Liver (tissue), 8 donors: ENCODE measurements at regions not wholly inside any gene's neighbourhood (a gene's known extent, or its start where the extent isn't known, plus 50 kb on each side); places are given as distances from the start of the nearest gene placed in this dataset.
A peak's percentile ranks its signal among the peaks of the same experiment; 100 is the strongest.

Experiments used
- DNase-seq: peaks from one replicate; pipeline ENCODE4 v3.0.0-alpha.2; 2017; ENCODE audit warnings: low spot score
- H3K27ac ChIP-seq, 2 donors: one replicate each; pipeline ENCODE4 v1.7.0; 2013; ENCODE audit warnings: inconsistent platforms in 2 of 2, low read length in 2 of 2, control low read depth in 1 of 2, low read depth in 1 of 2, mild to moderate bottlenecking in 1 of 2
- H3K27me3 ChIP-seq, 4 donors: one replicate each; pipeline versions ENCODE4 v1.6.1 to v1.7.0; 2013; ENCODE audit warnings: low read length in 3 of 4, inconsistent platforms in 1 of 4, mild to moderate bottlenecking in 1 of 4, moderate library complexity in 1 of 4; ENCODE audit not compliant: control insufficient read depth in 4 of 4, insufficient read depth in 4 of 4
- H3K36me3 ChIP-seq, 4 donors: one replicate each; pipeline versions ENCODE4 v1.6.1 to v1.7.0; 2013; ENCODE audit warnings: low read length in 3 of 4, mild to moderate bottlenecking in 3 of 4, low read depth in 1 of 4, moderate library complexity in 1 of 4; ENCODE audit not compliant: control insufficient read depth in 4 of 4, insufficient read depth in 3 of 4
- H3K4me1 ChIP-seq, 4 donors: one replicate each; pipeline versions ENCODE4 v1.6.1 to v1.7.0; 2013; ENCODE audit warnings: low read length in 3 of 4, mild to moderate bottlenecking in 3 of 4, moderate library complexity in 1 of 4; ENCODE audit not compliant: control insufficient read depth in 4 of 4, insufficient read depth in 4 of 4
- H3K4me3 ChIP-seq, 3 donors: one replicate each; pipeline versions ENCODE4 v1.6.1 to v1.7.0; 2013; ENCODE audit warnings: low read length in 3 of 3, control low read depth in 1 of 3, low read depth in 1 of 3, mild to moderate bottlenecking in 1 of 3
- H3K9ac ChIP-seq, 2 donors: one replicate each; pipeline ENCODE4 v1.7.0; 2013; ENCODE audit warnings: low read length in 2 of 2, mild to moderate bottlenecking in 2 of 2, moderate library complexity in 2 of 2, control low read depth in 1 of 2, low read depth in 1 of 2
- H3K9me3 ChIP-seq, 4 donors: one replicate each; pipeline versions ENCODE4 v1.6.1 to v1.7.0; 2013; ENCODE audit warnings: low read length in 3 of 4; ENCODE audit not compliant: control insufficient read depth in 4 of 4
- ATF3 ChIP-seq: IDR thresholded peaks from 2 replicates; pipeline ENCODE4 v1.6.1; 2016; ENCODE audit warnings: antibody characterized with exemption
- EGR1 ChIP-seq, 2 donors: IDR thresholded peaks; 2 replicates each; pipeline ENCODE4 v1.6.1; 2016 to 2018; ENCODE audit warnings: antibody characterized with exemption in 2 of 2, low read depth in 2 of 2
- FOXA1 ChIP-seq: IDR thresholded peaks from 2 replicates; pipeline ENCODE4 v1.6.1; 2016; ENCODE audit warnings: antibody characterized with exemption
- FOXA2 ChIP-seq: IDR thresholded peaks from 2 replicates; pipeline ENCODE4 v1.6.1; 2016; ENCODE audit warnings: antibody characterized with exemption
- GABPA ChIP-seq, 2 donors: IDR thresholded peaks in 1 of 2; conservative IDR thresholded peaks in 1 of 2; 2 replicates each; pipeline ENCODE4 v1.6.1; 2016; ENCODE audit warnings: antibody characterized with exemption in 2 of 2, mild to moderate bottlenecking in 1 of 2, moderate library complexity in 1 of 2
- HNF4A ChIP-seq, 2 donors: conservative IDR thresholded peaks; 2 replicates each; pipeline ENCODE4 v1.6.1; 2016; ENCODE audit warnings: antibody characterized with exemption in 2 of 2, mild to moderate bottlenecking in 2 of 2
- HNF4G ChIP-seq: IDR thresholded peaks from 2 replicates; pipeline ENCODE4 v1.6.1; 2016; ENCODE audit warnings: antibody characterized with exemption
- JUND ChIP-seq, 2 donors: IDR thresholded peaks; 2 replicates each; pipeline ENCODE4 v1.6.1; 2016; ENCODE audit warnings: antibody characterized with exemption in 2 of 2
- NR2F2 ChIP-seq: IDR thresholded peaks from 2 replicates; pipeline ENCODE4 v1.6.1; 2016; ENCODE audit warnings: antibody characterized with exemption
- RAD21 ChIP-seq, 2 donors: IDR thresholded peaks; 2 replicates each; pipeline ENCODE4 v1.6.1; 2016; ENCODE audit warnings: antibody characterized with exemption in 2 of 2, mild to moderate bottlenecking in 2 of 2
- REST ChIP-seq: IDR thresholded peaks from 2 replicates; pipeline ENCODE4 v1.6.1; 2016; ENCODE audit warnings: antibody characterized with exemption, mild to moderate bottlenecking
- RXRA ChIP-seq, 2 donors: IDR thresholded peaks; 2 replicates each; pipeline ENCODE4 v1.6.1; 2017 to 2018; ENCODE audit warnings: antibody characterized with exemption in 2 of 2, mild to moderate bottlenecking in 1 of 2
- SP1 ChIP-seq: IDR thresholded peaks from 2 replicates; pipeline ENCODE4 v1.6.1; 2018; ENCODE audit warnings: antibody characterized with exemption, mild to moderate bottlenecking
- TAF1 ChIP-seq: conservative IDR thresholded peaks from 2 replicates; pipeline ENCODE4 v1.6.1; 2016; ENCODE audit warnings: antibody characterized with exemption, mild to moderate bottlenecking
- YY1 ChIP-seq: IDR thresholded peaks from 2 replicates; pipeline ENCODE4 v1.6.1; 2016; ENCODE audit warnings: antibody characterized with exemption, mild to moderate bottlenecking
- WGBS: extraction: QIAGEN DNeasy Blood & Tissue Kit; methylation state at CpG from one replicate; pipeline ENCODE4 v1.1.7; 2013; 5-methylcytosine and 5-hydroxymethylcytosine counted together
- TF ChIP-seq, protein P1 (sequence below): fragments of 150-350 bp; IDR thresholded peaks from 2 replicates; pipeline ENCODE4 v1.5.1; 2017; ENCODE audit warnings: improper control_type of control experiment, low read depth, low read length; ENCODE audit not compliant: missing input control
- TF ChIP-seq, protein P2 (sequence below): IDR thresholded peaks from 2 replicates; pipeline ENCODE4 v1.6.1; 2016; ENCODE audit warnings: antibody characterized with exemption
- TF ChIP-seq, protein P3 (sequence below): IDR thresholded peaks from 2 replicates; pipeline ENCODE4 v1.6.1; 2016; ENCODE audit warnings: antibody characterized with exemption
- donor health status: healthy.
- donor health status: healthy.
- donor health status: healthy.
- donor health status: healthy.
- donor health status: healthy.

- Histone ChIP-seq H3K4me1 (no peaks in the 10 kb centered on the region), H3K9me3 (no peaks in the 10 kb centered on the region), H3K36me3 (no peaks in the 10 kb centered on the region), H3K9ac (no peak overlapping the region), H3K27ac (no peak overlapping the region), H3K27me3 (peaks cover 0 to 5% (median 0%) of the 10 kb centered on the region in 4 donors), H3K4me3 (no peak overlapping the region)
- TF ChIP-seq RAD21 (IDR thresholded peaks at IDR 0.05) = peak; percentile 50 to 73
- no peak for TF ChIP-seq YY1
- no peak for TF ChIP-seq EGR1 (IDR thresholded peaks at IDR 0.05; ENCODE audit: low read depth in 2 of 2)
- TF ChIP-seq HNF4A (conservative IDR thresholded peaks at IDR 0.05) = no peak
- no peak for TF ChIP-seq RXRA (IDR thresholded peaks at IDR 0.05)
- TF ChIP-seq, protein P1, sequence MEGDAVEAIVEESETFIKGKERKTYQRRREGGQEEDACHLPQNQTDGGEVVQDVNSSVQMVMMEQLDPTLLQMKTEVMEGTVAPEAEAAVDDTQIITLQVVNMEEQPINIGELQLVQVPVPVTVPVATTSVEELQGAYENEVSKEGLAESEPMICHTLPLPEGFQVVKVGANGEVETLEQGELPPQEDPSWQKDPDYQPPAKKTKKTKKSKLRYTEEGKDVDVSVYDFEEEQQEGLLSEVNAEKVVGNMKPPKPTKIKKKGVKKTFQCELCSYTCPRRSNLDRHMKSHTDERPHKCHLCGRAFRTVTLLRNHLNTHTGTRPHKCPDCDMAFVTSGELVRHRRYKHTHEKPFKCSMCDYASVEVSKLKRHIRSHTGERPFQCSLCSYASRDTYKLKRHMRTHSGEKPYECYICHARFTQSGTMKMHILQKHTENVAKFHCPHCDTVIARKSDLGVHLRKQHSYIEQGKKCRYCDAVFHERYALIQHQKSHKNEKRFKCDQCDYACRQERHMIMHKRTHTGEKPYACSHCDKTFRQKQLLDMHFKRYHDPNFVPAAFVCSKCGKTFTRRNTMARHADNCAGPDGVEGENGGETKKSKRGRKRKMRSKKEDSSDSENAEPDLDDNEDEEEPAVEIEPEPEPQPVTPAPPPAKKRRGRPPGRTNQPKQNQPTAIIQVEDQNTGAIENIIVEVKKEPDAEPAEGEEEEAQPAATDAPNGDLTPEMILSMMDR = peak; percentile 59
- peak; percentile 56 for DNase-seq
- WGBS = 18% methylated on average over 9 of the region's 9 CpGs
These were observed 92.7 kb upstream of the GPR26 start for GRCh38 chr10:123573236-123574108.

DNA sequence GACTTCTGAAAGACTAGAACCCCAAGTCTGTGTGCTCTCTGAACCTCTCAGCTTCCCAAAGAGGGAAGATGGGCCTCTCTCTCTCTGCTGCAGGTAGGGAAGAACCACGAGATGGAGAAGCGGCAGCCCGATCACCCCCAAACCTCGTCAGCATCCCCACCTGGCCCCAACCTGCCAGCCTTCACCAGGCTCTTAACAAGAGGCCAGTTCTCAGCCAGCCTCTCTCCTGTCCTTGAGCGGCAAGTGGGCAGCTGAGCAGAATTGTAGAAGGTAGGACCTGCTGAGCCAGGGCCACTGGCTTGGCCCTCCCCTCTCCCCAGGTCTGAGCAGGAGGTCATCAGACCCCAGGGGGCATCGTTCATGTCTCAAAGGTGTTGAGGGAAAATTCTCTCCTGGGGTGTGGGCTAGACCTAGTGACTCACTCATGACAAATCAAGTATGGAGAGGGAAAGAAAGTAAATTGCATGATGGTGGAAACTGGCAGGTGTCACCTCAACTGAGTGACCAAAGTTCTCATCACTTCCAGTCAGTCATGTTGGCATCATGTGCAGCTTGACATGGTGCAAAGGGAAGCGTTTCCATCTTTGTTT, 92.0 kb upstream of the GPR26 start:
- no peaks in the 10 kb centered on the region for H3K36me3 ChIP-seq
- H3K9ac ChIP-seq = no peak overlapping the region
- H3K9me3 ChIP-seq = no peaks in the 10 kb centered on the region
- DNase-seq = no peak
- no peak overlapping the region for H3K27ac ChIP-seq
- no peak for TF ChIP-seq ATF3
- no peak for TF ChIP-seq JUND (IDR thresholded peaks at IDR 0.05)
- TF ChIP-seq RXRA (IDR thresholded peaks at IDR 0.05) = no peak
- TF ChIP-seq RAD21 (IDR thresholded peaks at IDR 0.05) = no peak
- TF ChIP-seq NR2F2 = no peak
- TF ChIP-seq, protein P2, sequence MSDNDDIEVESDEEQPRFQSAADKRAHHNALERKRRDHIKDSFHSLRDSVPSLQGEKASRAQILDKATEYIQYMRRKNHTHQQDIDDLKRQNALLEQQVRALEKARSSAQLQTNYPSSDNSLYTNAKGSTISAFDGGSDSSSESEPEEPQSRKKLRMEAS = no peak
- TF ChIP-seq HNF4G = no peak
- no peak for TF ChIP-seq FOXA2
- TF ChIP-seq, protein P3, sequence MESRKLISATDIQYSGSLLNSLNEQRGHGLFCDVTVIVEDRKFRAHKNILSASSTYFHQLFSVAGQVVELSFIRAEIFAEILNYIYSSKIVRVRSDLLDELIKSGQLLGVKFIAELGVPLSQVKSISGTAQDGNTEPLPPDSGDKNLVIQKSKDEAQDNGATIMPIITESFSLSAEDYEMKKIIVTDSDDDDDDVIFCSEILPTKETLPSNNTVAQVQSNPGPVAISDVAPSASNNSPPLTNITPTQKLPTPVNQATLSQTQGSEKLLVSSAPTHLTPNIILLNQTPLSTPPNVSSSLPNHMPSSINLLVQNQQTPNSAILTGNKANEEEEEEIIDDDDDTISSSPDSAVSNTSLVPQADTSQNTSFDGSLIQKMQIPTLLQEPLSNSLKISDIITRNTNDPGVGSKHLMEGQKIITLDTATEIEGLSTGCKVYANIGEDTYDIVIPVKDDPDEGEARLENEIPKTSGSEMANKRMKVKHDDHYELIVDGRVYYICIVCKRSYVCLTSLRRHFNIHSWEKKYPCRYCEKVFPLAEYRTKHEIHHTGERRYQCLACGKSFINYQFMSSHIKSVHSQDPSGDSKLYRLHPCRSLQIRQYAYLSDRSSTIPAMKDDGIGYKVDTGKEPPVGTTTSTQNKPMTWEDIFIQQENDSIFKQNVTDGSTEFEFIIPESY = no peak
- TF ChIP-seq FOXA1 = no peak
- TF ChIP-seq SP1 = no peak
- TF ChIP-seq TAF1 = no peak
- TF ChIP-seq REST = no peak
- TF ChIP-seq YY1 = no peak
- TF ChIP-seq, protein P1 = no peak
- no peak for TF ChIP-seq HNF4A (conservative IDR thresholded peaks at IDR 0.05)
- no peak for TF ChIP-seq GABPA (IDR thresholded peaks at IDR 0.05 in 1 of 2, conservative IDR thresholded peaks at IDR 0.05 in 1 of 2)
- no peak for TF ChIP-seq EGR1 (IDR thresholded peaks at IDR 0.05; ENCODE audit: low read depth in 2 of 2)
- WGBS = 63% methylated on average over 7 of the region's 7 CpGs
- peaks cover 0 to 5% (median 0%) of the 10 kb centered on the region in 4 donors for H3K27me3 ChIP-seq
- no peak overlapping the region for H3K4me3 ChIP-seq
- no peaks in the 10 kb centered on the region for H3K4me1 ChIP-seq
